Mesenteric fat pad (tissue), 1 donor: ENCODE measurements at regions not wholly inside any gene's neighbourhood (a gene's known extent, or its start where the extent isn't known, plus 50 kb on each side); places are given as distances from the start of the nearest gene placed in this dataset.

Experiments used
- DNase-seq: peaks from one replicate; pipeline ENCODE4 v3.0.0-alpha.2; 2020; ENCODE audit warnings: low spot score
- donor health status: DM: yes; HTN: yes; CAD: no.

DNA sequence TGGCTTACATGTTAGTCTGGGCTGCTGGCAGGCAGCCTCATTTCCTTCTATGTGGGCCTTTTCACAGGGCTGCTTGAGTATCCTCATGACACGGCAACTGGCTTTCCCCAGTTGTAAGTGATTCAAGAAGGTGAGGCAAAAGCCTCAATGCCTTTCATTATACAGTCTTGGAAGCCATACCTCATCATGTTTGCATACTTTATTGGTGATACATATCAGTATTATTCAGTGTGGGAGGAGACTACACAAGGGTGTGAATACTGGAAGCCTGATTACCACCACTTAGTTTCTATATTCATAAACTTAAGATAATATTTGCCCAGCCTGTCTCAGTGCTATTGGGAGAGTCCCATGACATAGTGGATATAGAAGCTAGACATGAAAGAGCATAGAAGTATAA, 346.8 kb downstream of the SOX2 start:
- DNase-seq, result no peak

DNA sequence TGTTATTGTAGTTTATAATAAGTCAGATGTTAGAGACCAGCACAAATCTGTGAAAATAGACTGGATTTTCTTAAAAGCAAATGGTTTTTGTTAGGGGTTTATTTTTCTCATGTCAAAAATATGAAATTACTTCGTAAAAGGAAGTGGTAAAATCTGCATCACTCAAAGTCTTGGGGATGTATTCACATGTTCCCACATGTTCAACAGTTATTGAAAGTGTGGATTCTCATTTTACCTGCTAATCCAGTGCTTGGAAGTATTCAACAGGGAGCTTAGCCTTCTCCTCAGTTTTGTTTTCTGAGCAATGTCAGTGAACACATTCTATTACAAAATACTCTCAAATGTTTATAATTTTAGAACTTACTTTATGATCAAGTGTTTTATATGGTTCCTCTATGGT, 352.0 kb downstream of the SOX2 start:
- no peak for DNase-seq

- DNase-seq, result no peak
These were observed 355.7 kb downstream of the SOX2 start for GRCh38 chr3:182067423-182067822.

DNA sequence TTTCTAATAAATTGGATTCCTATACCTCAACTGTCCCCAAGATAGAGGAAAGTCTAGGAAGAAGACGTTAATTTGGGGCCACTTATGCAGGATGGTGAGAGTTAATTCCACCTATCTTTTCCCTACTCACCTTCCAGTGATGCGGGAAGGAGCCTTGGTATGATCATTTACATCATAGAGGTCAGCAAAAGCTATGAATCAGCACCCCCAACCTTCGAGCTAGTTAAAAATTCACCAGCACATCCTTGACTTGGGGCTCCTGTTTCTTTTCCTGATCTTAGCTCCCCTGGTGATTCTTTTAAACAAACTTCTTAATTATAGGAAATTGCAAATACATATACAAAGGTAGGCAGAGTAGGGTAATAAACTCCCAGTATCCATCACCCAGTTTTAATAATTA, 366.6 kb downstream of the SOX2 start:
- no peak for DNase-seq

DNA sequence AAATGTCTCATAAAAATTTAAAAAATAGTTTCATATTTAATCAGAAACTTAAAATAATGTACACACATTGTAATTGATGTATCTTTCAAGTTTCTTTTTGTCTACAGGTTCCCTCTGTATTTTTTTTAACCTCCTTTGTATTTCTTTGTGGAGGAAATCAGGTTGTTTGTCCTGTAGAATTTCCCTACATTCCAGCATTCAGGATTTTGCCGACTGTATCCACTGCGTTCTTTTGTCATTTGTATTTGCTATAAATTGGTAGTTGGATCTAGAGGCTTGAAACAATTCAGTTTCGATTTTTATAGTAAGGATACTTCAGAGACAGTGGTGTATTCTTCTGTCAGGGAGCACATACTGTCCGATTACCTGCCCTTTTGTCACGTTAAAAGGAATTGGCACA, 367.2 kb downstream of the SOX2 start:
- no peak for DNase-seq

- no peak for DNase-seq
These were observed 369.4 kb downstream of the SOX2 start for GRCh38 chr3:182081096-182081495.

DNA sequence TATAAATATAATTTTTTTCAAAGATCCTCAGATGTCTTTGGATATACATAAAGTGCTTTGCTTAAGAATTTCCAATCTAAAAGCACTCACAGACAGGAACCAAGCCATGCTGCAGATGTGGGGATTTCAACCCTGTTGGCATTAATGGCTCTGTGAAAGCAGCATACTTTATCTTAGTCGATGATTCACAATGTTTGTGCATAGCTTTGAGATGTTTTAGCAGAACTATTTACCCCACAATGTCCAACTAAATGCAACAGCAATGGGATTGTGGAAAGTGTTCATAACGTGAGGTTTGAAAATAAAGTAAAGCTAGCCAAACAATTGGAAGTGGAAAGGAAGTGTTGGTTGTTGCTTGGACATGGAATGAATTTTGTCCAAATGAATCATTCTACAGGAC, 371.4 kb downstream of the SOX2 start:
- DNase-seq, result no peak

DNA sequence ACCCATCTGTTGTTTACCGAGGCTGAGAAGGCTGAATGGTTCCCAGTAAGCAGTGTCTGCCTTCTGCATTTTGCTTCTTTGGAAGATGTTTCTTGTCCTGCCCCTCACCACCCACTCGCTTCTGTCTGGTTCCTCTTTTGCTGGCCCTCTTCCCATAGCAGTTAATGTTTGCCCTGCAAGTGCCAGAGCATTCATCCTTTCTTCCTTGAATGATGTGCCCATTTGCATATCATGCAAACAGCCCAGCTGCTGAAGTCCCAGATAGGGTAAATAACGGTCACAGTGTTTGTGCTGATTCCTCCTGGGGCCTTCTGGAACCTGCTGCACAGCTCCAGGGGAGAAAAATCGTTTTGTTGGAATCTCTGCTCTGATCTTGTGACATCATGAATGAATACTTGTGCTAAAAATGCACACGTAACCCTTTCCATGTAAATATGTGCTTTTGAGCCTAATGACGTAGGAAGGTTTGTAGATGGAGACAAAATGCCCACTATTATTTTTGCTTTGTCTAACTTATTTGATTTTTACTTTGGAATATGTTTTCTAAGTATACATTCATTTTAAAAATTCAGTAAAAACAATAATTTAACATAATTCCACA, 381.0 kb downstream of the SOX2 start:
- no peak for DNase-seq

DNA sequence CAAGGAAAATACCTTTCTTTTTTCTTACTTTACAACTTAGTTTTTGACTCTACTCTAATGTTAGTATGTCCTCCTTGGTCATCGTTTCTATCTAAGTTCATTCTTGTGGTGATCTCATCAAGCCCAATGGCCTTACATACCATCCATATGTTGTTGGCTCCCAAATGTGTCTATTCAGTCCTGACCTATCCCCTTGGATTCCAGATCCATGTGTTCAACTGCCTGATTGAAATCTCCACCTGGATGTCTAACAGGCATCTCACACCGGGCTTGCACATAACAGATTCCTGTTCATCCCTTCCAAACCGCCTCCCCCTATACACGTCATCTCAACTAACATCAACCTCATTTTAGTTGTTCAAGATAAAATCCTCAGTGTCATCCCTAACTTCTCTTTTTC, 382.6 kb downstream of the SOX2 start:
- no peak for DNase-seq

DNA sequence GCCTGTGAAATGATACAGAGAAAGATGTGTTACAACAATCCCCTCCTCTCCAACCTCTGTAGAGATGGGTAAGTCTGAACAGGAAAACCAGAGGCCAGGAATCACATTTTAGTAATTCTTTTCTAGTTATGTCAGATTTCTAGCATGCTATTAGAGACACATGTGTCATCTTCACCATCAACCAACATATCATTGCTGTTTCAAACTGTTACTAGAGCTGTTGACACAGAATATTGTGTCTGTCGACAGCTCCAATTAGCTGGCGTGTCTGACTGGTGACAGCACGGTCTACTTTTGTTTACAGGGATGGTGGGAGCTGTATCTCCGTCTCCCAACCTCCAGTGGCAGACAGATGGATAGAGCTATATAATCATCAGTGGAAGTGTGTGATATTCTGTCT, 393.2 kb downstream of the SOX2 start:
- no peak for DNase-seq

DNA sequence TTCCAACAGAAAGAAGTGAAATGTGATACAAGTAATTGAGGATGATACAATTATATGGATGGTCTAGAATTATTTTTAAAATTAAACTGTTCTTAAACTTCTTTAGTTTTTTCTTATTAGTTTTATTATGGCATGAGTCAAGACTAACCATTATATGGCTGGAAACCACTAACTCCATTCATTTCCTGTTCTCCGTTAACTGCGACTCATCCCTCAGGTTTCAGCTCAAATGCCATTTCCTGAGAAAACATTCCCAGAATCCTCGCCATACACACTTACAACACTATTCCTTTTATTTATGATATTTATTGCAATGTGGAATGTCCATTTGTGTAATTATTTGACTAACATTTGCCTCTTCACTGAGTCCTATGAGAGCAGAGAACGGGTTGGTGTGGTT, 394.1 kb downstream of the SOX2 start:
- DNase-seq, result no peak

DNA sequence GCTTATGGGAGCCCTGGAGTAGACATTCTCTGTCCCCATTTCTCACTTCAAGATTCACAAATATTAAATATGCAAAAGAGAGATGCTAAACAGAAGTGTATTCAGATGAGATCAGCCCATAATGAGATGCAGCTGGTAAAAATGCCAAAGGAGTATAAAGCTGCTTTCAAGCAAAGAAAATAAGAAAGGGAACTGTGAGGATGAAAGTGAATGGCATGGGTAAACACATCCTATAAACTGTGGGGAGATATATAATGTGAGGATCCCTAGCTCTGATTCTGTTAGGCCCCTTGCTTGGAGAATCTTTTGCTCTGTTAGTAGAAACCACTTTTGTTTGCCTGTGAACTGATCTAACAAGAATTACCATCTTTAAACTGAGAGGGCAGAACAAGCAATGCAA, 396.6 kb downstream of the SOX2 start:
- DNase-seq, result no peak

DNA sequence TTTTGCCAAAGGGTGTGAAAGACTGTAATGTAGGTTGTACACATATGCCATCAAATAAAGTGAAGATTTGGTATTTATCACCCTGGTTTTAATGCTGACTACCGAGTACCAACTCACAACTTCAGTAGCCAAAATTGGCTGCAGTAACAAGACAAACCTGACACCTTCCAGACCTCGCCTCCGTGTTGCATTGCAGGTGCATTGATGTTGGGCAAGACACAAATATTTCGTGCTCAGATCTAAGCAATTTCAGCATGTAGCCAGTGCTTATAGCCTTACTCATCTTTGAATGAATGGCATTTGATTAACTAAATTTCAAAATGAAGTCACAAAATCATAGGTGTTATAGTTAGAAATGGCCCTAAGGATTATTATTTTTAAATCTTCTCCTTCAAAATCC, 400.2 kb downstream of the SOX2 start:
- no peak for DNase-seq

GRCh38 chr3:182115328-182116015, 403.7 kb downstream of the SOX2 start:
- DNase-seq, result no peak

DNA sequence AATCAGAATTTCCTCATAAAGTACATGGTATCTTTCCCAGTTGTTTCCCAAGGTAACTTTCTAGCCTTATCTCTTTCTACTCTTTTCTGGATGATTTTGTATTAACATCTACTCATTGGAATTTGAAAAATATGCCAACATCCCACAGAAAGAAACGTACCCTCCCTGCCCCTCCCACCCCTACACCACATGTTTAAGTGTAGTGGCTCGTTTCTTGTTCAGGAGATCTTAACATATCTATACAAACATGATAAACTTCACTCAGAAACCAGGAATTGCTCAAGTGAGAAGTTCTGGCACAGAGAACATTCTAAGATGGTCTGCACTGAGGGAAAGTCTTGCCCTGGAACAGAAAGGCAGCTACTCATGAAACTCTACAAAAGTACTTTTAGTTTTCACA, 404.7 kb downstream of the SOX2 start:
- no peak for DNase-seq

DNA sequence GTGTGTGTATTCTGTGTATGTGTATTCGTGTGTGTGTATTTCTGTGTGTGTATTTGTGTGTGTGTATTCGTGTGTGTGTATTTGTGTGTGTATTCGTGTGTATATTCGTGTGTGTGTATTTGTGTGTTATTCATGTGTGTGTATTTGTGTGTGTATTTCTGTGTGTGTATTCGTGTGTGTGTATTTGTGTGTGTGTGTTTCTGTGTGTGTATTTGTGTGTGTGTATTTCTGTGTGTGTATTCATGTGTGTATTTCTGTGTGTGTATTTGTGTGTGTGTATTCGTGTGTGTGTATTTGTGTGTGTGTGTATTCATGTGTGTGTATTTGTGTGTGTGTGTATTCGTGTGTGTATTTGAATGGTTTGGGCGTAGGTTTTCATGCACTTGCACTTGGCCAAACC, 405.4 kb downstream of the SOX2 start:
- no peak for DNase-seq

- DNase-seq, result no peak
These were observed 405.9 kb downstream of the SOX2 start for GRCh38 chr3:182117583-182117982.

DNA sequence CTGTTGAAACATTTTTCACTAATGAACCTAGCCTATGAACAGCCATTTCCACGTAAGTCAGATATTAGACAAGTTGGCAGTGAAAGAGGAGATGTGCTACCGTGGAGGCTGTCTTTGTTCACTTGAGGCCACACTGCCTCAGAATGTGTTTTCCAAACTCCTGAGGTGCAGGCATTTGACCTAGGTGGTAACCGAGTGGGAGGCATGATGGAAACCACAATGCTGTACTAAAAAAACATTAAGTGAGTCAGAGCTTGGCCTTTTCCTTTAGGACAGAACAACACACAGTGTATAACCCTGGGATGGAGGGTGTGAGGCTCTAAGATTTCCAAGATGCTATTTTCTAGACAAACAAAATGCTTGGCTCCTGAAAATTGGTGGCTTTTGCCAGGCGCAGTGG, 406.3 kb downstream of the SOX2 start:
- no peak for DNase-seq

GRCh38 chr3:182121401-182121800, 409.7 kb downstream of the SOX2 start:
- no peak for DNase-seq

- no peak for DNase-seq
These were observed 411.1 kb downstream of the SOX2 start for GRCh38 chr3:182122779-182123178.

- no peak for DNase-seq
These were observed 412.5 kb downstream of the SOX2 start for GRCh38 chr3:182124187-182124586.

GRCh38 chr3:182124716-182125115, 413.0 kb downstream of the SOX2 start:
- DNase-seq, result no peak

GRCh38 chr3:182129740-182130139, 418.0 kb downstream of the SOX2 start:
- DNase-seq, result no peak

- DNase-seq, result no peak
These were observed 422.0 kb downstream of the SOX2 start for GRCh38 chr3:182133752-182134151.
